Erythroblast (primary cell): ENCODE measurements at regions not wholly inside any gene's neighbourhood (a gene's known extent, or its start where the extent isn't known, plus 50 kb on each side); places are given as distances from the start of the nearest gene placed in this dataset.

Source experiments
- GATA1 ChIP-seq: IDR thresholded peaks from 2 replicates; pipeline ENCODE4 v1.6.1; 2011; ENCODE audit warnings: low read depth, mild to moderate bottlenecking, control low read depth, low read length, moderate library complexity
- POLR2A ChIP-seq: IDR thresholded peaks from 2 replicates; pipeline ENCODE4 v1.6.1; 2011; ENCODE audit warnings: mild to moderate bottlenecking, low read length

GRCh38 chr2:66840321-66841002 lies 405.5 kb downstream of the MEIS1 start:
- TF ChIP-seq POLR2A: no peak
- TF ChIP-seq GATA1: no peak
